Ishikawa (cell line): ENCODE measurements at regions not wholly inside any gene's neighbourhood (a gene's known extent, or its start where the extent isn't known, plus 50 kb on each side); places are given as distances from the start of the nearest gene placed in this dataset.

ENCODE experiments used
- CEBPB ChIP-seq: IDR thresholded peaks from 2 replicates; pipeline ENCODE4 v1.6.1; 2012
- CREB1 ChIP-seq: IDR thresholded peaks from 2 replicates; pipeline ENCODE4 v1.6.1; 2012; ENCODE audit warnings: low read depth
- EGR1 ChIP-seq: IDR thresholded peaks from 2 replicates; pipeline ENCODE4 v1.6.1; 2012
- EP300 ChIP-seq: IDR thresholded peaks from 2 replicates; pipeline ENCODE4 v1.6.1; 2012; ENCODE audit warnings: borderline replicate concordance
- FOXM1 ChIP-seq: IDR thresholded peaks from 2 replicates; pipeline ENCODE4 v1.6.1; 2012; ENCODE audit warnings: low read depth, borderline replicate concordance
- NFIC ChIP-seq: IDR thresholded peaks from 2 replicates; pipeline ENCODE4 v1.6.1; 2012
- RAD21 ChIP-seq: IDR thresholded peaks from 2 replicates; pipeline ENCODE4 v1.6.1; 2012; ENCODE audit warnings: low read depth
- TAF1 ChIP-seq: IDR thresholded peaks from 2 replicates; pipeline ENCODE4 v1.6.1; 2012; ENCODE audit warnings: low read depth, mild to moderate bottlenecking
- TCF12 ChIP-seq: IDR thresholded peaks from 2 replicates; pipeline ENCODE4 v1.6.1; 2012; ENCODE audit warnings: low read depth
- TEAD4 ChIP-seq: IDR thresholded peaks from 2 replicates; pipeline ENCODE4 v1.6.1; 2012
- YY1 ChIP-seq: IDR thresholded peaks from 2 replicates; pipeline ENCODE4 v1.6.1; 2012; ENCODE audit warnings: low read depth
- ZBTB7A ChIP-seq: IDR thresholded peaks from 2 replicates; pipeline ENCODE4 v1.6.1; 2012; ENCODE audit warnings: low read depth
- TF ChIP-seq, protein P1 (sequence below): IDR thresholded peaks from 2 replicates; pipeline ENCODE4 v1.6.1; 2012; ENCODE audit warnings: low read depth, mild to moderate bottlenecking
- TF ChIP-seq, protein P2 (sequence below): IDR thresholded peaks from 2 replicates; pipeline ENCODE4 v1.6.1; 2012
- TF ChIP-seq, protein P3 (sequence below): IDR thresholded peaks from 2 replicates; pipeline ENCODE4 v1.6.1; 2012

DNA sequence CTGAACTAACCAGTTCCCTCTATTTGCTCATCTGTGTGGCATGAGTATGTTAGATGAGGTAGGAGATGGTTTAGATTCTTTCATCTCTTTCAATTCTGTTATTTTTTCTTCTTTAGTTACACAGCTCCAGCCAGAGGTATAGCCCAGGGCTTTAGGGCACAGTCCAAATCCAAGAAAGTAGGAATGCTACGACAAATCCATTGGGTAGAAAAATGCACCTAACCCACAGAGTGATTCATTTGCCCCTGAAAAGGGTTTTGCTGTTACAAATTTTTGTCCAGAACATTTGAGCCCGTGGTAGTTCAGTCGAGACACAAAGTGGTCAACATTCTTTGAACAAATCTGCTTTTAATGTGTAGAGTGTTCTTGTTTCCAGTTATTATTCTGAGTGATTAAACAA is 250.7 kb downstream of the HS3ST3A1 start:
- TF ChIP-seq RAD21 (no peak), TAF1 (no peak), TEAD4 (no peak), EGR1 (no peak), YY1 (no peak), CREB1 (no peak), NFIC (no peak), CEBPB (no peak), EP300 (no peak), FOXM1 (no peak), TCF12 (no peak), ZBTB7A (no peak)
- TF ChIP-seq, protein P1, sequence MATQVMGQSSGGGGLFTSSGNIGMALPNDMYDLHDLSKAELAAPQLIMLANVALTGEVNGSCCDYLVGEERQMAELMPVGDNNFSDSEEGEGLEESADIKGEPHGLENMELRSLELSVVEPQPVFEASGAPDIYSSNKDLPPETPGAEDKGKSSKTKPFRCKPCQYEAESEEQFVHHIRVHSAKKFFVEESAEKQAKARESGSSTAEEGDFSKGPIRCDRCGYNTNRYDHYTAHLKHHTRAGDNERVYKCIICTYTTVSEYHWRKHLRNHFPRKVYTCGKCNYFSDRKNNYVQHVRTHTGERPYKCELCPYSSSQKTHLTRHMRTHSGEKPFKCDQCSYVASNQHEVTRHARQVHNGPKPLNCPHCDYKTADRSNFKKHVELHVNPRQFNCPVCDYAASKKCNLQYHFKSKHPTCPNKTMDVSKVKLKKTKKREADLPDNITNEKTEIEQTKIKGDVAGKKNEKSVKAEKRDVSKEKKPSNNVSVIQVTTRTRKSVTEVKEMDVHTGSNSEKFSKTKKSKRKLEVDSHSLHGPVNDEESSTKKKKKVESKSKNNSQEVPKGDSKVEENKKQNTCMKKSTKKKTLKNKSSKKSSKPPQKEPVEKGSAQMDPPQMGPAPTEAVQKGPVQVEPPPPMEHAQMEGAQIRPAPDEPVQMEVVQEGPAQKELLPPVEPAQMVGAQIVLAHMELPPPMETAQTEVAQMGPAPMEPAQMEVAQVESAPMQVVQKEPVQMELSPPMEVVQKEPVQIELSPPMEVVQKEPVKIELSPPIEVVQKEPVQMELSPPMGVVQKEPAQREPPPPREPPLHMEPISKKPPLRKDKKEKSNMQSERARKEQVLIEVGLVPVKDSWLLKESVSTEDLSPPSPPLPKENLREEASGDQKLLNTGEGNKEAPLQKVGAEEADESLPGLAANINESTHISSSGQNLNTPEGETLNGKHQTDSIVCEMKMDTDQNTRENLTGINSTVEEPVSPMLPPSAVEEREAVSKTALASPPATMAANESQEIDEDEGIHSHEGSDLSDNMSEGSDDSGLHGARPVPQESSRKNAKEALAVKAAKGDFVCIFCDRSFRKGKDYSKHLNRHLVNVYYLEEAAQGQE, result no peak
- TF ChIP-seq, protein P2, sequence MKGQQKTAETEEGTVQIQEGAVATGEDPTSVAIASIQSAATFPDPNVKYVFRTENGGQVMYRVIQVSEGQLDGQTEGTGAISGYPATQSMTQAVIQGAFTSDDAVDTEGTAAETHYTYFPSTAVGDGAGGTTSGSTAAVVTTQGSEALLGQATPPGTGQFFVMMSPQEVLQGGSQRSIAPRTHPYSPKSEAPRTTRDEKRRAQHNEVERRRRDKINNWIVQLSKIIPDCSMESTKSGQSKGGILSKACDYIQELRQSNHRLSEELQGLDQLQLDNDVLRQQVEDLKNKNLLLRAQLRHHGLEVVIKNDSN, result no peak
- TF ChIP-seq, protein P3, sequence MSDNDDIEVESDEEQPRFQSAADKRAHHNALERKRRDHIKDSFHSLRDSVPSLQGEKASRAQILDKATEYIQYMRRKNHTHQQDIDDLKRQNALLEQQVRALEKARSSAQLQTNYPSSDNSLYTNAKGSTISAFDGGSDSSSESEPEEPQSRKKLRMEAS, result no peak

DNA sequence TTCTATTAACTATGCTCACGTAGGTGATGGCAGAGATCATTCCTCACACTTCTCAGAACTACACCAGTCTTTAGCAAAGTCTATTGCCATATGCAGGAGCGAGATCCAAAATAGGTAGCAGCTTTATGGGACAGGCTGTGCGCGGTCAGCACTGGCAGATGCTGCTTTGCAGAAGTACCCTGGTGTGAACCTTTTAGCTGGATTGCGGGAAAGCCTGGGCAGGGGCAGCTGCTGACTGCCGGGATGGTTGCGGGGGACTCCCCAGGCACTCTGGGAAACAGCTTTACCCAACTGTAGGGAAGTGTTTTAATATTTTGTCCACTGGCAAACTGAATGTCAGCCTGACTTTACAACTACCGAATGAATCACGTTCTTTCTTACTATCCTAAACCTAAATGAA is 251.3 kb downstream of the HS3ST3A1 start:
- TF ChIP-seq, protein P2, result no peak
- no peak for TF ChIP-seq YY1
- no peak for TF ChIP-seq ZBTB7A
- TF ChIP-seq FOXM1, result no peak
- no peak for TF ChIP-seq EGR1
- no peak for TF ChIP-seq EP300
- TF ChIP-seq NFIC, result no peak
- TF ChIP-seq TAF1, result no peak
- no peak for TF ChIP-seq CEBPB
- TF ChIP-seq, protein P3, result no peak

DNA sequence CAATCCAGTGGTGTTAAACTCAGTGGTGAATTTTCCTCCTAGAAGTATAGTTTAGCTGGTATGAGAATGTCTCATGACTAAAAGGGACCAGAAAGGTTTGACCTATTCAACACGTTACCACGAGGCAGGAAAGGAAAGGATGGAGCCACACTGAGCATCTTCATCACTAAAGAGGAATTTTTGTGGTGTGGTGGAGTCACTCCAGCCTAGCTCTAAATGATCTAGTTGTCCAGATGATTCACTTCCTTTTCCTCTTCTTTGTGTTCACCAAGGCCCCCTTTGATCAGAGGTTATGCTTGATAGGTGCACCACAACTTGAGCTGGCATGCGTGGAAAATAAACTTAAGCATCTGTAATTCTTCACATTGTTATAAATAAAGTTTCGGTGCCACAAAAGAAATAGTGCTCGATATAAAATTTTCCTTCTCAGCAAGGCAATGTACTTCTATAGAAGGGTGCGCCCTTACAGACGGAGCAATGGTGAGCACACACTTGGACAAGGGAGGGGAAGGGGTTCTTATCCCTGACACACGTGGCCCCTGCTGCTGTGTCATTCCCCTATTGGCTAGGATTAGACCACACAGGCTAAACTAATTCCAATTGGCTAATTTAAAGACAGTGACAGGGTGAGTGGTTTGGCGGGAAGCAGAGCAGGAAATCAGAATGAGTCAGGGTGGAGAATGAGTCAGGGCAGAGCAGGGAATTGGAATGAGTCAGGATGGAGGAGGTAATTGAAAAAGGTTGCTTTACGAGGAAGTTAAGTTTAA is 254.6 kb downstream of the HS3ST3A1 start:
- TF ChIP-seq CREB1 (no peak), ZBTB7A (no peak), EP300 (no peak), RAD21 (no peak), NFIC (no peak), TCF12 (no peak), EGR1 (no peak), YY1 (no peak), FOXM1 (no peak), CEBPB (no peak), TAF1 (no peak), TEAD4 (no peak)
- TF ChIP-seq, protein P3, result no peak
- TF ChIP-seq, protein P1, result no peak
- TF ChIP-seq, protein P2, result no peak

DNA sequence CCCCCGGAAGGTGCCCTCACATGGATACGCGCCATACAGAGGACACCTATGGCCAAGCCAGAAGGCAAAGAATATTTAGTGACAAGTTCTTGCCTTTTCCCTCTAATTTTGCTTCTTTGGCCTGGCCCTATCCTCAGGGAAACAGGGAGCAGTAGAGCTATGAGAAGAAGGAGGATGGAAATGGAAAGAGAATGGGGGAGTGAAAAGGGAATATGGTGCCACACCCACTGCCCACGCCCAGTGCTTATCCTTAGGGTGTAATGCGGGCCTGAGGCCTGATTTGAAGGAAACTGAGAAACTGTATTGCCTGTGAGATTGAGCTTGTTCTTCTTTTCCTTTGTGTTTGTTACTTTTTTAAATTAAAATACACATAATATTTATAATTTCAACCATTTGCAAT is 255.1 kb downstream of the HS3ST3A1 start:
- TF ChIP-seq, protein P2, result no peak
- TF ChIP-seq YY1 (no peak), TAF1 (no peak), CREB1 (no peak), TCF12 (no peak), ZBTB7A (no peak), EGR1 (no peak), TEAD4 (no peak), EP300 (no peak), FOXM1 (no peak), CEBPB (no peak), RAD21 (no peak), NFIC (no peak)
- TF ChIP-seq, protein P1, result no peak
- TF ChIP-seq, protein P3, result no peak
